DND-41 (cell line): ENCODE measurements at regions not wholly inside any gene's neighbourhood (a gene's known extent, or its start where the extent isn't known, plus 50 kb on each side); places are given as distances from the start of the nearest gene placed in this dataset.
"Not testable (repeated sequence)": the region's sequence is repeated elsewhere in the genome, so short reads cannot be mapped to it uniquely, and the experiment has no call there.

ENCODE experiments used
- ATAC-seq: fragments of 200-7000 bp; cut with Tn5 transposase; 3 replicates; pipeline ENCODE4 v1.9.1; 2021; ENCODE audit warnings: low read depth; ENCODE audit not compliant: insufficient read depth
- DNase-seq: peaks from one replicate; pipeline ENCODE4 v3.0.0-alpha.2; 2020
- H2AFZ ChIP-seq: 2 replicates; pipeline ENCODE4 v1.6.0; 2012; ENCODE audit warnings: low read depth, low read length
- H3K27ac ChIP-seq: 2 replicates; pipeline ENCODE4 v1.5.1; 2012; ENCODE audit warnings: low read length, inconsistent platforms
- H3K27me3 ChIP-seq: fragments of 200-600 bp; sonication (generic); 2 replicates; pipeline ENCODE4 v1.6.0; 2012; ENCODE audit warnings: low read length, mild to moderate bottlenecking, inconsistent platforms; ENCODE audit not compliant: insufficient read depth, poor library complexity
- H3K36me3 ChIP-seq: 2 replicates; pipeline ENCODE4 v1.5.1; 2012; ENCODE audit warnings: low read length, inconsistent platforms; ENCODE audit not compliant: insufficient read depth
- H3K4me1 ChIP-seq: 2 replicates; pipeline ENCODE4 v1.5.1; 2012; ENCODE audit warnings: mild to moderate bottlenecking, low read length; ENCODE audit not compliant: insufficient read depth
- H3K4me2 ChIP-seq: 2 replicates; pipeline ENCODE4 v1.6.0; 2012; ENCODE audit warnings: mild to moderate bottlenecking, moderate library complexity, low read length, inconsistent platforms; ENCODE audit not compliant: insufficient read depth
- H3K4me3 ChIP-seq, 2 experiments: fragments of 200-600 bp in 1 of 2; shearing (Covaris generic) in 1 of 2; 2 replicates each; pipeline ENCODE4 v1.5.1; 2012 to 2016; ENCODE audit warnings: inconsistent platforms in 2 of 2, low read length in 2 of 2, mild to moderate bottlenecking in 2 of 2, low read depth in 1 of 2, moderate library complexity in 1 of 2
- H3K79me2 ChIP-seq: 2 replicates; pipeline ENCODE4 v1.6.0; 2012; ENCODE audit warnings: low read length, inconsistent platforms; ENCODE audit not compliant: insufficient read depth
- H3K9ac ChIP-seq: 2 replicates; pipeline ENCODE4 v1.6.0; 2012; ENCODE audit warnings: low read depth, mild to moderate bottlenecking, inconsistent platforms, low read length, moderate library complexity
- H3K9me3 ChIP-seq: 2 replicates; pipeline ENCODE4 v1.5.1; 2012; ENCODE audit warnings: low read length, moderate library complexity, mild to moderate bottlenecking, inconsistent platforms; ENCODE audit not compliant: insufficient read depth, severe bottlenecking
- H4K20me1 ChIP-seq: 2 replicates; pipeline ENCODE4 v1.6.0; 2012; ENCODE audit warnings: low read length; ENCODE audit not compliant: insufficient read depth
- EZH2 ChIP-seq: IDR thresholded peaks from 3 replicates; pipeline ENCODE4 v1.6.1; 2012; ENCODE audit warnings: borderline replicate concordance, low read depth, mild to moderate bottlenecking, moderate library complexity, low read length, inconsistent platforms; ENCODE audit not compliant: severe bottlenecking
- TF ChIP-seq, protein P1 (sequence below): IDR thresholded peaks from 2 replicates; pipeline ENCODE4 v1.5.1; 2012; ENCODE audit warnings: borderline replicate concordance, low read length, moderate library complexity, mild to moderate bottlenecking; ENCODE audit not compliant: poor library complexity, severe bottlenecking; ENCODE audit errors: extremely low read depth

DNA sequence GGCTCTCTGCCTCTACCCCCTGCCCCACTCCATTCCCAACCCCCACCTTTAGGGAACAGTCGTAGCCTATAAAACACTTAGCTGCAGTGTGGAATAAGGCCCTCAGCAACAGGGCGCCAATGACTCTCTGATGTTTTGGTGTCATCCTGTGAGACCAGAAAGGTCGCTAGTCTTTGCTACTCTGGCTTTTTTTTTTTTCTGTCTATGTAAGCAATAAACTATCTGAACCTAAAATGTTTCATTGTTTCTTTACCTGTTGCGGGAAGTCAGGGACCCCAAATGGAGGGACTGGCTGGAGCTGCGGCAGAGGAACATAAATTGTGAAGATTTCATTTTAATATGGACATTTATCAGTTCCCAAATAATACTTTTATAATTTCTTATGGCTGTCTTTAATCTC lies 154.6 kb downstream of the COPS8 start:
- Histone ChIP-seq H3K4me3 (no peak overlapping the region), H3K9ac (no peak overlapping the region), H3K4me2 (no peak overlapping the region), H3K4me1 (no peaks in the 10 kb centered on the region), H3K9me3 (peaks cover 4% of the 10 kb centered on the region), H3K27me3 (no peaks in the 10 kb centered on the region), H2AFZ (no peak overlapping the region), H3K27ac (no peak overlapping the region), H4K20me1 (no peaks in the 10 kb centered on the region), H3K36me3 (no peaks in the 10 kb centered on the region), H3K79me2 (no peaks in the 10 kb centered on the region)
- TF ChIP-seq EZH2, result no peak
- TF ChIP-seq, protein P1, sequence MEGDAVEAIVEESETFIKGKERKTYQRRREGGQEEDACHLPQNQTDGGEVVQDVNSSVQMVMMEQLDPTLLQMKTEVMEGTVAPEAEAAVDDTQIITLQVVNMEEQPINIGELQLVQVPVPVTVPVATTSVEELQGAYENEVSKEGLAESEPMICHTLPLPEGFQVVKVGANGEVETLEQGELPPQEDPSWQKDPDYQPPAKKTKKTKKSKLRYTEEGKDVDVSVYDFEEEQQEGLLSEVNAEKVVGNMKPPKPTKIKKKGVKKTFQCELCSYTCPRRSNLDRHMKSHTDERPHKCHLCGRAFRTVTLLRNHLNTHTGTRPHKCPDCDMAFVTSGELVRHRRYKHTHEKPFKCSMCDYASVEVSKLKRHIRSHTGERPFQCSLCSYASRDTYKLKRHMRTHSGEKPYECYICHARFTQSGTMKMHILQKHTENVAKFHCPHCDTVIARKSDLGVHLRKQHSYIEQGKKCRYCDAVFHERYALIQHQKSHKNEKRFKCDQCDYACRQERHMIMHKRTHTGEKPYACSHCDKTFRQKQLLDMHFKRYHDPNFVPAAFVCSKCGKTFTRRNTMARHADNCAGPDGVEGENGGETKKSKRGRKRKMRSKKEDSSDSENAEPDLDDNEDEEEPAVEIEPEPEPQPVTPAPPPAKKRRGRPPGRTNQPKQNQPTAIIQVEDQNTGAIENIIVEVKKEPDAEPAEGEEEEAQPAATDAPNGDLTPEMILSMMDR, result no peak
- no peak for ATAC-seq
- DNase-seq, result no peak

DNA sequence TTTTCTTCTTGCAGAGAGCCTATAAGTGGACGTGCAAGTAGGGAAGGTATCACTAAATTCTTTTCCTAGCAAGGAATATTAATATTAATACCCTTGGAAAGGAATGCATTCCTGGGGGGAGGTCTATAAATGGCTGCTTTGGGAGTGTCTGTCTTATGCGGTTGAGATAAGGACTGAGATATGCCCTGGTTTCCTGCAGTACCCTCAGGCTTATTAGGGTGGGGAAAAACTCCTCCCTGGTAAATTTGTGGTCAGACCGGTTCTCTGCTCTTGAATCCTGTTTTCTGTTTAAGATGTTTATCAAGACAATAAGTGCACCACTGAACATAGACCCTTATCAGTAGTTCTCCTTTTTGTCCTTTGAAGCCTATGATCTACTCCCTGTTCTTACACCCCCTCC lies 155.2 kb downstream of the COPS8 start:
- H3K4me3 ChIP-seq, H3K4me1 ChIP-seq, DNase-seq, H3K79me2 ChIP-seq, H3K9ac ChIP-seq, H3K36me3 ChIP-seq, H4K20me1 ChIP-seq, H3K4me2 ChIP-seq, ATAC-seq, H3K9me3 ChIP-seq, H3K27me3 ChIP-seq, H2AFZ ChIP-seq, H3K27ac ChIP-seq: not testable (repeated sequence)

DNA sequence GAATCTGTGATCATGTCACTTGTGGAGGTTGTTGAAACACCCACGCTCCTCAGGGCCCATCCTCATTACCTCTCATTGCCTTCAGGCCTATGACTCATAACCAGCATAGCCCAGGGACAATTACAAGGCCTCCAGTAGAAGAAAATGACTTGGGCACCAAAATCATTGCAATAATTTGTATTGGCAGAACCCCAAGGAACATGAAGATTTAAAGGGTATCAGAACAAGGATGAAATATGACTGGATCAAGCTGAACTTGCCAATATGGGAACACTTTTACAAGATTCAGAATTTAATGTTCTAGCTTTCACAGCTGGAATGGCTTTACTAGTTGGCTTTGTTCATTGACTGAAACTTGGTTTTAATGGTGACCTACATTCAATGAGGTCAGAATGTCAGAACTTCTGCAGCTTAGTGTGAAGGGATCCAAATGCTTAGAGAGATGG lies 156.4 kb downstream of the COPS8 start:
- no peak overlapping the region for H3K4me2 ChIP-seq
- H3K27ac ChIP-seq, result no peak overlapping the region
- TF ChIP-seq, protein P1, result no peak
- no peak for TF ChIP-seq EZH2
- peaks cover 4% of the 10 kb centered on the region for H3K9me3 ChIP-seq
- no peak overlapping the region for H3K9ac ChIP-seq
- no peak overlapping the region for H2AFZ ChIP-seq
- H3K36me3 ChIP-seq, result no peaks in the 10 kb centered on the region
- H4K20me1 ChIP-seq, result no peaks in the 10 kb centered on the region
- DNase-seq (no peak), ATAC-seq (no peak)
- H3K4me3 ChIP-seq, result no peak overlapping the region
- no peaks in the 10 kb centered on the region for H3K4me1 ChIP-seq
- H3K27me3 ChIP-seq, result no peaks in the 10 kb centered on the region
- no peaks in the 10 kb centered on the region for H3K79me2 ChIP-seq

DNA sequence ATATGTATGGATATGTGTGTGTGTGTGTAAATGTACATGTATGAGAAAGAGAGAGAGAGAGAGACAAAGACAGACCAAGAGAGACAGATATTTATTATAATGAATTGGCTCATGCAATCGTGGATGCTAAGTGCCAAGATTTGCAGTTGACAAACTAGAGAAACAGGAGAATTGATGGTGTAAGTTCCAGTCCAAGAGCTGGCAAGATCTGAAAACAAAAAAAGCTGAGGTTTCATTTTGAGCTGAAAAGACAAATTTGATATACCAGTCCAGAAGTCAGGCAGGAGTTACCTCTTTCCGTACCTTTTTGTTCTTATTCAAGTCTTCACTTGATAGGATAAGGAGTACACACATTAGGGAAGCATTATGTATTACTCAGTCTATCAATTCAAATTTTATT lies 157.8 kb downstream of the COPS8 start:
- DNase-seq (no peak), ATAC-seq (no peak)
- TF ChIP-seq EZH2, result no peak
- TF ChIP-seq, protein P1, result no peak
- H3K9me3 ChIP-seq, result peaks cover 4% of the 10 kb centered on the region
- H3K9ac ChIP-seq, result no peak overlapping the region
- H2AFZ ChIP-seq, result no peak overlapping the region
- no peak overlapping the region for H3K4me2 ChIP-seq
- H3K36me3 ChIP-seq, result no peaks in the 10 kb centered on the region
- H3K27ac ChIP-seq, result no peak overlapping the region
- H3K4me1 ChIP-seq, result no peaks in the 10 kb centered on the region
- H3K79me2 ChIP-seq, result no peaks in the 10 kb centered on the region
- H3K4me3 ChIP-seq, result no peak overlapping the region
- H3K27me3 ChIP-seq, result no peaks in the 10 kb centered on the region
- H4K20me1 ChIP-seq, result no peaks in the 10 kb centered on the region
